GM23338 (cell line): ENCODE measurements at regions not wholly inside any gene's neighbourhood (a gene's known extent, or its start where the extent isn't known, plus 50 kb on each side); places are given as distances from the start of the nearest gene placed in this dataset.

ENCODE experiments used
- CREB1 ChIP-seq: fragments of 250-450 bp; sonication (Bioruptor Pico); IDR thresholded peaks from 2 replicates; pipeline ENCODE4 v1.5.0; 2020; ENCODE audit warnings: low read depth, mild to moderate bottlenecking, moderate library complexity
- EZH2 ChIP-seq: fragments of 200-600 bp; sonication (generic); IDR thresholded peaks from one replicate; pipeline ENCODE4 v1.8.0; 2017; ENCODE audit warnings: antibody characterized with exemption, mild to moderate bottlenecking, low read depth; ENCODE audit not compliant: unreplicated experiment
- EZH2phosphoT487 ChIP-seq: fragments of 200-600 bp; sonication (generic); IDR thresholded peaks from one replicate; pipeline ENCODE4 v1.8.1; 2018; ENCODE audit warnings: antibody characterized with exemption; ENCODE audit not compliant: unreplicated experiment
- JUNB ChIP-seq: IDR thresholded peaks from one replicate; pipeline ENCODE4 v1.6.1; 2016; ENCODE audit warnings: antibody characterized with exemption; ENCODE audit not compliant: unreplicated experiment
- POLR2AphosphoS5 ChIP-seq: IDR thresholded peaks from 2 replicates; pipeline ENCODE4 v1.6.1; 2016; ENCODE audit warnings: antibody characterized with exemption, low read depth
- ZNF331 ChIP-seq: fragments of 250-450 bp; sonication (Bioruptor Pico); IDR thresholded peaks from 2 replicates; pipeline ENCODE4 v1.5.0; 2020; ENCODE audit warnings: low read depth, mild to moderate bottlenecking, moderate library complexity
- TF ChIP-seq, protein P1 (sequence below), 2 experiments: fragments of 200-600 bp in 1 of 2; sonication (generic) in 1 of 2; conservative IDR thresholded peaks; 2 replicates each; pipeline versions ENCODE4 v1.5.1 to v1.6.1; 2016 to 2017; ENCODE audit warnings: antibody characterized with exemption in 2 of 2, low read depth in 2 of 2, mild to moderate bottlenecking in 2 of 2, moderate library complexity in 1 of 2
- TF ChIP-seq, protein P2 (sequence below): IDR thresholded peaks from one replicate; pipeline ENCODE4 v1.6.1; 2018; ENCODE audit warnings: antibody characterized with exemption; ENCODE audit not compliant: unreplicated experiment

GRCh38 chr10:3263747-3264146 is 91.2 kb upstream of the PITRM1 start:
- TF ChIP-seq JUNB = no peak
- TF ChIP-seq CREB1 (CRISPR knock-in tag) = no peak
- TF ChIP-seq, protein P1, sequence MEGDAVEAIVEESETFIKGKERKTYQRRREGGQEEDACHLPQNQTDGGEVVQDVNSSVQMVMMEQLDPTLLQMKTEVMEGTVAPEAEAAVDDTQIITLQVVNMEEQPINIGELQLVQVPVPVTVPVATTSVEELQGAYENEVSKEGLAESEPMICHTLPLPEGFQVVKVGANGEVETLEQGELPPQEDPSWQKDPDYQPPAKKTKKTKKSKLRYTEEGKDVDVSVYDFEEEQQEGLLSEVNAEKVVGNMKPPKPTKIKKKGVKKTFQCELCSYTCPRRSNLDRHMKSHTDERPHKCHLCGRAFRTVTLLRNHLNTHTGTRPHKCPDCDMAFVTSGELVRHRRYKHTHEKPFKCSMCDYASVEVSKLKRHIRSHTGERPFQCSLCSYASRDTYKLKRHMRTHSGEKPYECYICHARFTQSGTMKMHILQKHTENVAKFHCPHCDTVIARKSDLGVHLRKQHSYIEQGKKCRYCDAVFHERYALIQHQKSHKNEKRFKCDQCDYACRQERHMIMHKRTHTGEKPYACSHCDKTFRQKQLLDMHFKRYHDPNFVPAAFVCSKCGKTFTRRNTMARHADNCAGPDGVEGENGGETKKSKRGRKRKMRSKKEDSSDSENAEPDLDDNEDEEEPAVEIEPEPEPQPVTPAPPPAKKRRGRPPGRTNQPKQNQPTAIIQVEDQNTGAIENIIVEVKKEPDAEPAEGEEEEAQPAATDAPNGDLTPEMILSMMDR (conservative IDR thresholded peaks at IDR 0.05; ENCODE audit: low read depth in 2 of 2) = peak in 1 of 2 experiments; percentile 39; a peak in 2 of 4 replicates
- TF ChIP-seq EZH2 = no peak
- TF ChIP-seq POLR2AphosphoS5 = no peak
- TF ChIP-seq, protein P2, sequence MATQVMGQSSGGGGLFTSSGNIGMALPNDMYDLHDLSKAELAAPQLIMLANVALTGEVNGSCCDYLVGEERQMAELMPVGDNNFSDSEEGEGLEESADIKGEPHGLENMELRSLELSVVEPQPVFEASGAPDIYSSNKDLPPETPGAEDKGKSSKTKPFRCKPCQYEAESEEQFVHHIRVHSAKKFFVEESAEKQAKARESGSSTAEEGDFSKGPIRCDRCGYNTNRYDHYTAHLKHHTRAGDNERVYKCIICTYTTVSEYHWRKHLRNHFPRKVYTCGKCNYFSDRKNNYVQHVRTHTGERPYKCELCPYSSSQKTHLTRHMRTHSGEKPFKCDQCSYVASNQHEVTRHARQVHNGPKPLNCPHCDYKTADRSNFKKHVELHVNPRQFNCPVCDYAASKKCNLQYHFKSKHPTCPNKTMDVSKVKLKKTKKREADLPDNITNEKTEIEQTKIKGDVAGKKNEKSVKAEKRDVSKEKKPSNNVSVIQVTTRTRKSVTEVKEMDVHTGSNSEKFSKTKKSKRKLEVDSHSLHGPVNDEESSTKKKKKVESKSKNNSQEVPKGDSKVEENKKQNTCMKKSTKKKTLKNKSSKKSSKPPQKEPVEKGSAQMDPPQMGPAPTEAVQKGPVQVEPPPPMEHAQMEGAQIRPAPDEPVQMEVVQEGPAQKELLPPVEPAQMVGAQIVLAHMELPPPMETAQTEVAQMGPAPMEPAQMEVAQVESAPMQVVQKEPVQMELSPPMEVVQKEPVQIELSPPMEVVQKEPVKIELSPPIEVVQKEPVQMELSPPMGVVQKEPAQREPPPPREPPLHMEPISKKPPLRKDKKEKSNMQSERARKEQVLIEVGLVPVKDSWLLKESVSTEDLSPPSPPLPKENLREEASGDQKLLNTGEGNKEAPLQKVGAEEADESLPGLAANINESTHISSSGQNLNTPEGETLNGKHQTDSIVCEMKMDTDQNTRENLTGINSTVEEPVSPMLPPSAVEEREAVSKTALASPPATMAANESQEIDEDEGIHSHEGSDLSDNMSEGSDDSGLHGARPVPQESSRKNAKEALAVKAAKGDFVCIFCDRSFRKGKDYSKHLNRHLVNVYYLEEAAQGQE = no peak
- no peak for TF ChIP-seq EZH2phosphoT487
- no peak for TF ChIP-seq ZNF331 (CRISPR knock-in tag)
